Retinal pigment epithelial cell (primary cell): ENCODE measurements at regions not wholly inside any gene's neighbourhood (a gene's known extent, or its start where the extent isn't known, plus 50 kb on each side); places are given as distances from the start of the nearest gene placed in this dataset.
"Not testable (repeated sequence)": the region's sequence is repeated elsewhere in the genome, so short reads cannot be mapped to it uniquely, and the experiment has no call there.

ENCODE experiments used
- DNase-seq: peaks from one replicate; pipeline ENCODE4 v3.0.0-alpha.2; 2010; ENCODE audit warnings: low read depth
- H3K4me3 ChIP-seq: 2 replicates; pipeline ENCODE4 v1.5.1; 2011; ENCODE audit warnings: mild to moderate bottlenecking, low read length, control low read depth, moderate library complexity
- TF ChIP-seq, protein P1 (sequence below): conservative IDR thresholded peaks from 2 replicates; pipeline ENCODE4 v1.5.1; 2011; ENCODE audit warnings: low read depth, low read length, control low read depth, inconsistent platforms

DNA sequence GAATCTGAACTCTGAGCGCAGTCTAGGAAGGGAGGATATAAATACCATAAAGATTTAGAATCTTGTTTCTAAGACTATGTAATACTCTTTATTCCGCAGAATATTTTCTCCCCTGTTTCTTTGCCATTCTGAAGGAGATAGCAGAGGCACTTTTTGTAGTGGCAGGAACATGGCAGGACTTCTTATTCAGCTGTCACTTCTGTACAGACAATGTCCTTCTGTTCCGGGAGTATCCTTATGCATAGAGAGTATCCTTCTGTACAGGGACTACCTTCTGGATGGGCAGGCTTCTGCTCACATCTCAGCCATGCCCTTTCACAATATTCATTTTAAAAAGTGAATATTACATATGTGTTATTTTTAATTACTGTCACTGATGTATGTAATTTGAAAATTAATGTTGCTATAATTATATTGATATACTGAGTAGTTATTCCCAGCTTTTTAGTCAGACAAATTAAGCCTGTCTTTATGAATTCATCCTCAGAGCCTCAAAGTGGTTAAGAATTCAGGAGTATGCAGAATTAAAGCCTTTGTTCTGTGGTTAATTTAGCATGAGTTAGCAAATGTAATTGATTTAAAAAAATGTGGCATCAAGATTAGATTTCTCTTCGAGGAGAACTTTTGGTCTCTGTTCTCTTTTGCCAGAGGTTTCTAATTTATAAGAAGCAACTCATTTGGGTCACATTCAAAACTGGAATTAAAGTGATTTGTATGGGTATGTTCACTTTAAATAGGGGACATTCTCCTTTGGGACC is 174.4 kb downstream of the FHIP1A start:
- TF ChIP-seq, protein P1, sequence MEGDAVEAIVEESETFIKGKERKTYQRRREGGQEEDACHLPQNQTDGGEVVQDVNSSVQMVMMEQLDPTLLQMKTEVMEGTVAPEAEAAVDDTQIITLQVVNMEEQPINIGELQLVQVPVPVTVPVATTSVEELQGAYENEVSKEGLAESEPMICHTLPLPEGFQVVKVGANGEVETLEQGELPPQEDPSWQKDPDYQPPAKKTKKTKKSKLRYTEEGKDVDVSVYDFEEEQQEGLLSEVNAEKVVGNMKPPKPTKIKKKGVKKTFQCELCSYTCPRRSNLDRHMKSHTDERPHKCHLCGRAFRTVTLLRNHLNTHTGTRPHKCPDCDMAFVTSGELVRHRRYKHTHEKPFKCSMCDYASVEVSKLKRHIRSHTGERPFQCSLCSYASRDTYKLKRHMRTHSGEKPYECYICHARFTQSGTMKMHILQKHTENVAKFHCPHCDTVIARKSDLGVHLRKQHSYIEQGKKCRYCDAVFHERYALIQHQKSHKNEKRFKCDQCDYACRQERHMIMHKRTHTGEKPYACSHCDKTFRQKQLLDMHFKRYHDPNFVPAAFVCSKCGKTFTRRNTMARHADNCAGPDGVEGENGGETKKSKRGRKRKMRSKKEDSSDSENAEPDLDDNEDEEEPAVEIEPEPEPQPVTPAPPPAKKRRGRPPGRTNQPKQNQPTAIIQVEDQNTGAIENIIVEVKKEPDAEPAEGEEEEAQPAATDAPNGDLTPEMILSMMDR = no peak
- H3K4me3 ChIP-seq = no peak overlapping the region
- no peak for DNase-seq

DNA sequence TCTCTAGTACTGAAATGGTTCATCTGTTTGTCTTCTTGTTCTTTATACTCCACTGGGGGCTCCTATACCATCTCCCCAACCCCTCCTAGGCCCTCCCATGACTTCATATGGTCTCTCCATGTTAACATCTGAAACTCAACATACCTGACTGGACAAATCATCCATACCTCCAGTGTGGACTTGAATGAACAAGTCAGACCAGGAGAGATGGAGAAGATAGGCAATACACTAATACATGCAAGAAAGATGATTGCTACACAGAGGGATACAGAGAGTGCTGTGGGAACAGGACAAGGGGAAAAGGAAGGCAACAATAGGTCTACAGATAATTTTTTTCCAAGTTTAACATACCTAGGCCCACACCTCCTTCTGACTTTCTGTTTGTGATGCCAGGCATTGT is 175.1 kb downstream of the FHIP1A start:
- no peak overlapping the region for H3K4me3 ChIP-seq
- DNase-seq = no peak
- TF ChIP-seq, protein P1 = no peak

GRCh38 chr4:151595629-151596028 is 165.2 kb downstream of the GATB start:
- DNase-seq, H3K4me3 ChIP-seq: not testable (repeated sequence)

DNA sequence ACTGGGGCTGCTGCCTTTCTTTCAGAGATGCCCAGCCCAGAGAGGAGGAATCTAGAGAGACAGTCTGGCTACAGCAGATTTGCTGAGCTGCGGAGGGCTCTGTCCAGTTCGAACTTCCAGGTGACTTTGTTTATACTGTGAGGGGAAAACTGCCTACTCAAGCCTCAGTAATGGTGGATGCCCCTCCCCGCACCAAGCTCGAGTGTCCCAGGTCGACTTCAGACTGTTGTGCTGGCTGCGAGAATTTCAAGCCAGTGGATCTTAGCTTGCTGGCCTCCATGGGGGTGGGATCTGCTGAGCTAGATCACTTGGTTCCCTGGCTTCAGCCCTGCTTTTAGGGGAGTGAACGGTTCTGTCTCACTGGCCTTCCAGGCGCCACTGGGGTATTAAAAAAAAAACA is 163.1 kb downstream of the GATB start:
- H3K4me3 ChIP-seq, DNase-seq: not testable (repeated sequence)

DNA sequence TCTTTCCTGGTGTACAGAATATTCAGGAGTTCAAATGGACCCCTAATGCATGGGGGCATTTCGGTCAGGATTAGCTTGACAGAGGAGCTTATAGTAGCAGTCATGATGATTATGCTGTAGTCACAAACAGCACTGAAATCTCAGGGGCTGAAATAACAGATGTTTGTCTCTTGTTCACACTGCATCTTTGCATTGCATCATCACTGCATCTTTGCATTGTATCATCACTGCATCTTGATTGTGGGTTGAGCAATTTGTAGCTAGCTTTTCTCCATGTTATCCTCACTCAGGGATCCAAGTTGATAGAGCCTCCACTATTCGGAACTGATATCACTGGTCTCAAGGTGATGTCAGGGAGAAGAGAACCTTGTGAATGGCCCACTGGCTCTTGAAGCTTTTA is 160.9 kb downstream of the GATB start:
- DNase-seq = no peak
- H3K4me3 ChIP-seq = no peak overlapping the region
- TF ChIP-seq, protein P1 = no peak

DNA sequence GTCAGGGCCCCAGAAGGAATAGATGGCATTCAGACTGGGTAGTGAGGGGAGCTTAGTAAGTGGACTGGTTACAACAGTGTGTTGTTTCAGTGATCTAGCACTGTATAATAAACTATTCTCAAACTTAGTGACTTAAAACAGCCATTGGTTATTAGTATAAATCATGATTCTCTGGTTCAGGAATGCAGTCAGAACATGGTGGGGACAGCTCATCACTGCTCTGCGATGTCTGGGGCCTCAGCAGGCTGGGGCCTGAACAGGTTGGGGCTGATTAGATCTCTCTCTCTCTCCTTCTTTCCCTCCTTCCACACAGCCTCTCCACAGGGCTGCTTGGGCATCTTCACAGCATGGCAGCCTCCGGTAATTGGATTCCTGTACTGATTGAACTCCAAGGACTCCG is 160.4 kb downstream of the GATB start:
- TF ChIP-seq, protein P1 = no peak
- H3K4me3 ChIP-seq = no peak overlapping the region
- no peak for DNase-seq

GRCh38 chr4:151603377-151603776 is 157.4 kb downstream of the GATB start:
- TF ChIP-seq, protein P1 = no peak
- DNase-seq = no peak
- H3K4me3 ChIP-seq = no peak overlapping the region

GRCh38 chr4:151604238-151604637 is 156.6 kb downstream of the GATB start:
- TF ChIP-seq, protein P1 = peak; percentile 59
- no peak overlapping the region for H3K4me3 ChIP-seq
- DNase-seq = no peak
